ENCODE measurements at regions not wholly inside any gene's neighbourhood (a gene's known extent, or its start where the extent isn't known, plus 50 kb on each side); places are given as distances from the start of the nearest gene placed in this dataset.

DNA sequence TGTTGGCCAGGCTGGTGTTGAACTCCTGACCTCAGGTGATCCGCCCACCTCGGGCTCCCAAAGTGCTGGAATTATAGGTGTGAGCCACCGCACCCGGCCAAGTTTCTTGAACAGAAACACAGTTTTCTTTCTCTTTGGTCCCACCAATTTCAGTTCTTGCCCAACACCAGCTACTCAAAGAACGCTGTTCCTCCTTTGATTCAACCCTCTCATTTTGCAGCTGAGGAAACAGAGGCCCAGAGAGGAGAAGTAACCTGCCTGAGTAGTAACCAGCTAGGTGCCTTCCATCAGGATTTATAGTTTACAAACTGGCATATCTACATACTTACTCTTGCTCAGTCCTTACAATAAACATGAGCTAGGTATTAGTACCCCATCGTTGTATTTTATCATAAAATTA, 119.9 kb downstream of the SYF2 start:
- no peak for TF ChIP-seq CTCF (IDR thresholded peaks at IDR 0.05)
- TF ChIP-seq POLR2A (IDR thresholded peaks at IDR 0.05): no peak
